ENCODE measurements at regions not wholly inside any gene's neighbourhood (a gene's known extent, or its start where the extent isn't known, plus 50 kb on each side); places are given as distances from the start of the nearest gene placed in this dataset.

DNA sequence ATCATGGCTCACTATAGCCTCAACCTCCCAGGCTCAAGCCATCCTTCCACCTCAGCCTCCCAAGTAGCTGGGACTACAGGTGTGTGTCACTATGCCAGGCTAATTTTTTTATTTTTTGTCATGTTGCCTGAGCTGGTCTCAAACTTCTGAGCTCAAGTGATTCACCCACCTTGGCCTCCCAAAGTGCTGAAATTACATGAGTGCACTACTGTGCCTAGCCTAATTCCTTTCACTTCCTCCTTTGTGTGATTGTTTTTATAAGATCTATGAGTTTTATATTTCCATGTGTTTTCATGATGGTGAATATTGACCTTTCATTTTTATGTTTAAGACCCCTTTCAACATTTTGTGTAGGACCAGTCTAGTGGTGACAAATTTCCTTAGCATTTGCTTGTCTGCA is 55.2 kb upstream of the IL12B start:
- no peak for DNase-seq

DNA sequence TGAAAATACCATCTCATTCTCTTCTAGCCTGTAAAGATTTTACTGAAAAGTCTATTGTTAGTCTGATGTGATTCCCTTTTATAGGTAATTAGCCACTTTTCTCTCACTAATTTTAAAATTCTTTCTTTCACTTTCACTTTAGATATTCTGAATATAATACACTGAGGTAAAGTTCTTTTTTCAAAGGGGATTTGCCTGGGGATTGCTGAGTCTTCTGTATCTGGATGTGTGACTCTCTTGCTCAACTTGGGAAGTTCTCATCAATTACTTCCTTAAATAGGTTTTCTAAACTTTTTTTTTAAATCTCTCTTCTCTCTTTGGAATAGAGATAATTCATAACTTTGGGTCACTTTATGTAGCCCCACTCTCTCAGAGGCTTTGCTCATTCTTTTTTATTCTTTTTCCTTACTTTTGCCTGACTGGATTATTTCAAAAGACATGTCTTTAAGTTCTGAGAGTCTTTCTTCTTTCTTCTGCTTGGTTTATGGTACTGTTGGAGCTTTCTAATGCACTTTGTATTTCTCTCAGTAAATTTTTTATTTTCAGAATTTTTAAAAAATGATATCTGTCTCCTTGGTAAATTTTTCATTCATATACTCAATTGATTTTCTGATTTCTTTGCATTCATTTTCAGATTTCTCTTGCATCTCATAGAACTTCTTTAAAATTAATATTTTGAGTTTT is 55.9 kb upstream of the IL12B start:
- DNase-seq, result no peak

DNA sequence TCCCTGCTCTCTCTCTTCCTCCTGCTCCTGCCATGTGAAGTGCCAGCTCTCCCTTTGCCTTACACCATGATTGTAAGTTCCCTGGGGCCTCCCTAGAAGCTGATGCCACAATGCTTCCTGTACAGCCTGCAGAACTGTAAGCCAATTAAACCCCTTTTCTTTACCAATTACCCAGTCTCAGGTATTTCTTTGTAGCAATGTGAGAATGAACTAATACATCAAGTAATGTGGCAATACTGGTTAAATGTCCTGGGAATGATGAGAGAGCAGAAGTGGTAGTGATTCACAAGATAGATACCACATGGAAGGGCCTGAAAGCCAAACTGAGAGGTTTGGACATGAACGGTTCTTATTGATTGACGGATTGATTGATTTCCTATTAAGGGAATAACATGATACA is 62.6 kb upstream of the IL12B start:
- no peak for DNase-seq

DNA sequence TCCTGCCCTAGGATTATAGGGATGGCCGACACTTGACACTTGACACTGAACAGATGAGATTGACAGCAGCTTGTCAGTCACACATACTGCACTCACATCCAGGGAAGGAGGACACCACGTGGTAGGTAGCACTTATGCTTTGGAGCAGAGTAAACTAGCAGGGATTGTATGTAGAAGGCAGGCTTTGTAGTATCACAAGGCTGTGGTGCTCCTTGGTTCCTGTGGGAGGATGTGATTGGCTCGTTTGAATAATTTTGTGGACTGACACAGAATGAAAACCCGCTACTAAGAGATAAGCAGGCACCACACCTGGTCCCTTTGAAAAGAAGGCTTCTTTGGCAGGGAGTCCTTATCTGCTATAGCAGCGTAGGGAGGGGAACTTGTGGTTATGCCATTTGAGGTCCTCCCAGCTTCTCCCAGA is 63.6 kb upstream of the IL12B start:
- no peak for DNase-seq

DNA sequence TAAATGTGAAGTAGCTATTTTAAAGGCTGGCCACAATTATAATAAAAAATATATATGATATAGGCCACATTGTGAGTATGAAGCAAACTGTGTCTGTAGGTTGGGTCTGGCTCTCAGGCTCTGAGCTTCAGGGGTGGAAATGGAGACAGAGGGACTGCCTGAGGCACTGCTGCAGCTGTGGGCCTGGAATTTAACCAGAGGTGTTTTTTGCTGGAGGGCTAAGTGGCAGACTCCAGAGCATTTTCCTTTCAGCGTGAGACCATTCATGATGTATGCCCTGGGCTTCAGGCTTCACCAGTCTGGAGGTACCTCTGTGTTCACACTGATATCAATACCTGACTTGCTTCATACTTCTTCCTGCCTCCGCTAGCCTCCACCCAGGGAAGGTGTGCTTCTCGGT is 64.9 kb upstream of the IL12B start:
- DNase-seq, result no peak

DNA sequence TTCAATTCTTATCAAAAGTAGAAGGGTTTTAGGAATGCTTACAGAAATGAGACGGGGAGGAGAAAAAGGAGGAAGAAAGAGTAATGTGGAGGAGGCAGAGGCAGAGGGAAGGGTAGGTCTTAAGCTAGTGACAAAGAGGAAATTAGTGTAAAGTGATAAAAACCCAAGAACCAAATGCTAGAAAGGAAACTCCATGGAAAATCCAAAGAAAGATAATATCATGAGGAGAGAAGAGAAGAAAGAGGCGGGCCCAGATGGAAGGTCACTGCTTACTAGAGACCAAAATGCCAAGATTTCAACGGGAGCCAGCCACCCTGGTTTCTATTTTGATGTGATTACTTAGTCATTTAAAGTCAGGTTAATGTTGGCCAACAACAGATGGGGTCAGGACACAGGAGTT is 68.6 kb upstream of the IL12B start:
- DNase-seq, result no peak

DNA sequence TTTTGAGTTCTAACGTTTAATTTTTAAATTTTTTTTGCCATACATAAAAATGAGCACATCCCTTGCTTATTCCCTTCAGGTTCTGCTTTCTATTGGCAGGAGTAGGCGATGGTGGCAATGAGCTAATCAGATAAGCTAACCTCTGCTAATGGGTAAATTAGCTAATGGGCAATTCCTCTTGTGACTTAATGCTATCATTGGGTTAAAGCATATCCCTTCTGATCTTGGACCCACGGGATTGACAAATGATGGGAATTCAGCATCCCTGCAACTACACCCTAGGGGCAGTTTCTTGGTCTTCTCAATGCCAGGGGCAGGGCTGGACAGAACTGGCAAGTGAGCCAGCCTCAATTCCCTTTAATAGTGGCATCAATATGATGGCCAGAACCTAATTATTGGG is 70.2 kb upstream of the IL12B start:
- no peak for DNase-seq

DNA sequence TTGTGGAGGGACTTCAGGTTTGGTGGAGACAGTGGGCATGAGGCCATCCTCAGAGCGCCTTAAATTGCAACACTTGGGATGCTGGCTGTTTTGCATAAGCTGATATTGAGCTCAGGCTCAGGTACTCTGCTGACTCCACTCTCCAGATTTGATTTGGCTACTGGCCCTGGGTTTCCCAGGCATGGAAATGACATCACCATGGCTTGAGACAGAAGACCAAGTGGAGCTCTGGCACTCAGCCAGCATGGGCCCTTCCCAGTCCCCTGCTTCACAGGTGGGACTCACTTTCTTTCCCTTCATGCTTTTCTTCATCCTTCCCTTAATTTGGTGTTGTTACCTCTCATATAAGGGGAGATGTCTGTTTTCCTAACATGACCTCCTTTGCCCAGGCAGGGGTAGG is 72.0 kb upstream of the IL12B start:
- no peak for DNase-seq

DNA sequence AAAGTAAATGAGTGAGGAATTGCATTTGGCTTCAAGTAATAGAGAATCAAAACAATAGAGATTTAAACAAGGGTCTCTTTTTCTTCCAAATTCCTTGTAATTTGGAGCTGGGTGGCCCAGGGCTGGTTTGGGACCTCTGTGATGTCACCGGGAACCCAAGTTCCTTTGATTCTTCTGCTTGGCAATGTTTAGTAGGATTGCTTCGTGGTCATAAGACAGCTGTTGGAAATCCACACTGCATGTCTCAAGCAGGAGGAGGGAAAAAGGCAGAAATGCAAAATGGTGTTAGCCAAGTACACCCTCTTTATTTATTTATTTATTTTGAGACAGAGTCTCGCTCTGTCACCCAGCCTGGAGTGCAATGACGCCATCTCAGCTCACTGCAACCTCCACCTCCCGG is 72.6 kb upstream of the IL12B start:
- no peak for DNase-seq

DNA sequence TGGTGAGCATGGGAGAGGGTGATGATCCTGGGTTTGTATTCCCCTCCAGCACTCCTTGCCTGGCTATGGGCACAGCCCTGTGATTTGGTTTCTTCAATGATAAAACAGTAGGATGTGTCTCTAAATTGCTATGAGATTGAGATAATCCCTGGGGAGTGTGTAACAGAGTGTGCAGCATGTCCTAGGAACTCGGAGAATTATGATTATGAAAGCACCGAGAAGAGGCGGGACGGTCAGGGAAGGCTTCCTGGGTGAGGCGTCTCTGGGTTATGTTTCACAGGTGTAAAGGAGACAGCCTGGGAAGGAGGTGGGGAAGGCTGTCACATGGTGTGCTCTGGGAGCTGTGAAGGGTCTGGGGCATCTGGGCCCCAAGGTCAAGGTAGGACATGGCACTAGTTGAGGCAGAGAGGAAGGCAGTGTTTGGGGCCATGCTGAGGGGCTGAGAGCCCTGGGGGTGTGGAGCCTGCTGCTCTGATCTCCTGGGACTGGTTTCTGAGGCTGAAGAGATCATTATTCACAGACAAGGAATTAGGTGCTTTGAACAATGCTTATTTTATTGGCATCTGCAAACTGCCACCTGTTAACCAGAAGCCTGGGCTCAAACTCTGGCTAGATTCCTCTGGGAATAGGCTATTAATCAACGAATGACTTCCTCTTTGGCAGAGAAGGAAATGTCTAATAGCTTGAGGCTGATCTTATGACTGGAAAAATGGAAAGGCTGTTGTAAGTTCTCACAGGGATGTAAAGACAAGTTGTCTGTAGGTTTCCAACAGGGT is 73.8 kb upstream of the IL12B start:
- no peak for DNase-seq

DNA sequence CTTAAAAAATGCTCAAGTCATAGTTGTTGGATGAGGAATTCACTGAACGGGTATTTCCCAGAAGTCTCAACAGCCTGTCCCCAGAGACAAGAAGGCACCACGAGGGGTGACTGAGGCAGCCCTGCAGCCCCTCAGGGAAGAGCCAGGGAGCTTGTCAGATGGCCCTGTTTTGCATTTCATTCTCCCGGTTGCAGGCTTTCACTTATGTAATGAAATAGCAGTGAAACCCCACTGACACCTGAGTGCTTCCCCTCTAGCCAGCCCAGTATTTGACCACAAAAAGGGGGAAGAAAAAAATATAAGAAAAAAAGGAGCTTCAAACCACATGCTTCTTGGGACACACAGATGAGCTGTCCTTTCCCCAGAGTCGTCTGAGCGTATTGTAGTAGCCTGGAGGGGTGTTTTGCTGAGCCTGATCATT is 75.3 kb upstream of the IL12B start:
- no peak for DNase-seq

DNA sequence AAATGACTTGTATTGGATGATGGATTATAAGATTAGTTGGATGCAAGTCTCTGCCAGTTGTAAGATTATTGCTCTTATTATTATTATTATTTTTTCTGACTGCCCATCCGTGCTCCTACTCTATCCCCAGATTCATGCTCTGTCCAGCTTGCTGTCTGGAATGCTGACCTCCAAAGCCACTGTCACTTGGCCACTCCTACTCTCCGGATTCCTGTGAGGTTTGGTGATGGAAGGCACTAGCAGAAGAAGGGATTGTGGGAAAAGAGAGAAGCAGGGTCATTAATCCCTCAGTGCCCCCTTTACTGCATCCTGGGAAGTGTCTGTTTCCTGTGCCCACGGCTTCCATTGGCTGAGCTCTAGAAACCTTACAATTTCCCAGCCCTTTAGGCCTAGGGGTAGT is 76.3 kb upstream of the IL12B start:
- no peak for DNase-seq

DNA sequence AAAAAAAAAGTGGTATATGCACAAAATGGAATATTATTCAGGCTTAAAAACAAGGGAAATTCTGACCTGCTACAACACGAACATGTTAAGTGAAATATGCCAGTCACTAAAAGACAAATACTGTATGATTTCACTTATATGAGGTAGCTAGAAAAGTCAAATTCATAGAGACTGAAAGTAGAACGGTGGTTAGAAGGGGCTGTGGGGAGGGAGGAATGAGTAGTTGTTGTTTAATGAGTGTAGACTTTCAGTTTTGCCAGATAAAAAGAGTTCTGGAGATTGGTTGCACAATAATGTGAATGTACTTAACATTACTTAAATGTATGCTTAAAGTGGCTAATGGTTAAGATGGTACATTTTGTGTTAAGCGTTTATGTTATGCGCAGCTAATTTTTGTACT is 79.5 kb upstream of the IL12B start:
- DNase-seq, result no peak

DNA sequence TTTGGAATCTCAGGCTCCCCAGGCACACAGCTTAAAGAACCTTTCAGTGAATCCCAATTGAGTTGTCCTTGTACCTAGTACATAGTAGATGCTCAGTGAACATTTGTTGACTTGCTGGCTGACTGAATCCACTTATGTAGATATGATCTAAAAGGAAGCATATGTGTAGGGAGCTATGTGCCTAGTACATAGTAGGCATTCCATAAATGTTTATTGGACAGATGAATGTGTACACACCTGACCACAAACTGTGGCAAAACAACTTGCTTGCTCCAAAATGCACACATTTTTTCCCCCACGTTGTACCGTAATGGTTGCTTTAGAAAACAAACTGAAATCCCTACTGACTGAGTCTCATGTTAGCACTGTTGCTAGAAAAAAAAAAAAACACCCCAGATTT is 80.2 kb upstream of the IL12B start:
- DNase-seq, result no peak

DNA sequence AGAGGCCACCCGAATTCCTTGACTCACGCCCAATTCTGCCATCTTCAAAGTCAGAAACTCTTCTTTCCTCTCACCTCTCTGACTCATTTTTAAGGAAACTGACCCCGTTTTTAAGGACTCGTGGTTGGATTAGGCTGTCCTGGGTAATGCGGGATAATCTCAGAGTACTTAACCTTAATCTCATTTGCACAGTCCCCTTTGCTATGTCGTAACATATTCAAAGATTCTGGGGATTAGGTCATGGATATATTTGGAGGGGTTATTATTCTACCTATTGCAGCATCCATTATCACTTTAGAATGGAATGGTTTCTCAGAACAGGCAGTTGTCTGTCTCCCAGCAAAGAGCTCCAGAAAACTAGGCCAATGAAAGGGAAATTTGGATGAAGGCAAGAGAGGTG is 80.8 kb upstream of the IL12B start:
- DNase-seq, result no peak

DNA sequence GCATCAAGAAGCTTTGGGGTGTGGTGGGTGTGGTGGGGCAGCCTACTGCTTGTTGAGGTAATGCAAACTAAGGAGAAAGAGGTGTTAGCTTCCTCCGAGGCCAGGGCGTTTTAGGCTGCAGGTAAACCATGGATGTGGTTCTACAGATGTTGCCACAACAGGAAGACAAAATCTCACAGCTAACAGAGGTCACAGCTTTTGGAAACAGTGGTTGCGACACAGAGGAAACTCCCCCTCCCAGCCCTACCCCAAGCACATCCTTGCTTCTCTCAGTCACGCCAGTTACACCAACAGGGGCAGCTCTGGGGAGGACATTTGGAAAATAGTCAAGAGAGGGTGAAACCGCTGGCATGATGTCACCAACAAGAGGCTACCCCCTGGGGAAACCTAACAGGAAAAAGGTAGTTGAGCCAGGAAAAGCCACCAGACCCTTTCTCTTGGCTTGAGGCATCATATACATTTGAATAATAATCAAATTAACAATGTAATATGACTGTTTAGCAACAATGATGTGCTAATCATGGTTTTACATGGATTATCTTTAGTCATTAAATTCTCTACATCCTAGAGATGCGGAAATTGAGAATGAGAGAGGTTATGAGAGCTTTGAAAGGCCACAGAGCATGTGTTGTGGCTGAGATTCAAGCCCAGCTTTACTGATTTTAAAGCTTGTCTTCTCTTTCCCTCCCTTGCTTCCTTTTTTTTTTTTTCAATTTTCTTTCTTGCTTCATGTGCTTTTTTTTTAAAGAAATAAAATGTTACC is 82.2 kb upstream of the IL12B start:
- DNase-seq, result no peak

DNA sequence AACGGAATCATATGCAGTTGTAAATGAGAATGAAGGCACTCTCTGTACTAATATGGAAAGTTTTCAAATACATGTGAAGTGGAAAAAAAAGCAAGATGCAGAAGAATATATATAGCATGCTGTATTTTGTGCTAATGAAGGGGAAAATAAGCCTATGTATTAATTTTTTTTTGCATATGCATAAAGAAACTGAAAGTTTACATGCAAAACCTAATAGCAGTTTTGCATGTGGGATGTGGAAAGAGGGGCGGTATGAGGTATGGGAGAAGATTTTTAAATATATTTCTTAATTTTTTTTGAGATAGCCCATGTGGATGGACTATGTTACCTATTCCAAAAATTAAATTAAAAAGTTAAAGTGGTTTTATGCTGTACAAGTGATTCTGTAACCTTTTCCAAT is 83.7 kb upstream of the IL12B start:
- DNase-seq, result no peak

DNA sequence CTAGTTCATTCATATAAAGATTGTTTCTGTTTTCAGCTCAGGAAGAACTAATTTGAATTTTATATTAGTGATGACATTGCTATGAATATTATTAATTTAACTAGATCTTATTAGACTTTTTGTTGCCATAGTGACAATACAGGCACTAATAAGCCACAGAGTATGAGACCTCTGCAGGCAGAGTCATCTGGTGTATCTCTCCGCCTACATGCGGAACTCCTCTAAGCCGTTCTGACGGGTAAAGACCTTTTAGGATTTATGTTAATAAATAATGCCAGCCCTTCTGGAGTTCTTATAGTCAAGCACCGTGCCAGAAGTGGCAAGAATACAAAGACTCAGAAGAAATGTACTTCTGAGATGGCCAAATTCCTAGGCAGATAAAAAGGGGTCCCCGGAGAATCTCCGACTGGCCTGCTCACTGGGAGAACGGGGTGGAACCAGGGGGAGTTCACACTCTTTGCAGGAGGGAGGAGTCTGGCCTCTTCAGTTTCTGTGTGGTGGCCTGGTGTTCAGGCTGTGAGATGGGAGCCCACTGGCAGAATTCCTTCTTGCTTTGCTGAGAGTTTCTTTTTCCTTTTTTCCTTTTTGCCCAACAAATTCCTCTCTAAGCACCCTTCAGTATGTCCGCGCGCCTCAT is 85.1 kb upstream of the IL12B start:
- no peak for DNase-seq

DNA sequence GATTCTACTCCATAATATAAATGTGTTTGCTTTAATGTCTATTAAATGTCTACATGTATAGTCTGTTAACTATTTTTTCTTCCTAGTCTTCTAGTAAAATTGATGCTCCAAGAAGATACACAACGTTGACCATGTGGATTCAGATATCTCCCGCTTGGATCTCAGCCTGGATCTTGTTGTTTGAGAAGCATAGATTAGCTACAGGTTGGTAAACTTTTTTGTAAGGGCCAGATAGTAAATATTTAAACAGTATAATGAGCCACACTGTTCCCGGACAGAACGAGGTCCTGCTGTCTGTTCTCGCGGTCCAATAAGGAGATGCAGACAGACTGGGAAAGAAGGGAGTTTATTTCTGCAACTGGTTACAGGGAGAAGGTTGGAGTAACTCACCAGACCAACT is 86.2 kb upstream of the IL12B start:
- no peak for DNase-seq

DNA sequence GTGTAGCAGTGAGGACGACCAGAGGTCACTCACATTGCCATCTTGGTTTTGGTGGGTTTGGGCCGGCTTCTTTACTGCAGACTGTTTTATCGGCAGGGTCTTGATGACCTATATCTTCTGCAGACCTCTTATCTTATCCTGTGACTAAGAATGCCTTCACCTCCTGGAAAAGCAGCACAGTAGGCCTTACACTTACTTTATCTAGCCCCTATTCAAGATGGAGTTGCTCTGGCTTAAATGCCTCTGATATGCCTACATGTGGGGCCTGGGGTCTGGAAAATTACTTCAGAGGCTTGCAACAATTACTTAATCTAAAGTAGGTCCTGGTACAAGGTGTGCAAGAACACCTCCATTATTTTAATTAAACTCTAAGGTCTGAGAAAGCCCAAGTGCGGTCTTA is 86.9 kb upstream of the IL12B start:
- DNase-seq, result no peak

DNA sequence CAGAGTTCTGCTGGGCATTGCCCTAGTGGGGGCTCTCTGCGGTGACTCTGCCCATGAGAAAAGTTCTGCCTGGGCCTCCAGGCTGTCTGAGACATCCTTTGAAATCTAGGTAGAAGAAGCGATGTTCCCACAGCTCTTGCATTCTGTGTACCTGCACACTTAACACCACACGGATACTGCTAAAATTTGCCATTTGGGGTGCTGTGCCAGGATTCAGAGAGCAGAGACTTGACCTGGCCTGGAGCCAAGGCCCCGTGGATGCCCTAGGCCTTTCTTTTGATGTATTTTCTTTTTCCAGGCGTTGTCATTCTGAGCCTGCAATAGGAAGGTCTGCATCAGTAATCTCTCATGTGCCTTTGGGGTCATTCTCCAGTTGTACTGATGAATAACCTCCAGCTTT is 89.3 kb upstream of the IL12B start:
- no peak for DNase-seq

DNA sequence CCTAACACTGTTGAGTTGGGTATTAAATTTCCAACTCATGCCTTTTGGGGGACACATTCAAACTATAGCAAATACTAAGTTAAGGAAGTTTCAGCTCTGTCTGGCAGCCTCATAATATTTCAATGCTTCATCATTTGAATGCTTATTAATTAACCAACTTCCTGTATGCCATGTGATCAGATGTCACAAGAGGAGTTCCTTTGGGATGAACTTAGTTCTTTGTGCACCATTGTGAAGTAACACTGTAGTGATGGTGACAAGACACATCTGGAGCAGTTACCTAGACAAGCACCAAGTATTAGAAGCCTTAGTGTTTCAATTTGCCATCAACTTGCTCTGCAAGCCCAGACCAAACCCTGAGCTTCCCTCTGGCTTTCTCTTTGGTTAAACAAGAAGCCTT is 90.7 kb upstream of the IL12B start:
- DNase-seq, result no peak

DNA sequence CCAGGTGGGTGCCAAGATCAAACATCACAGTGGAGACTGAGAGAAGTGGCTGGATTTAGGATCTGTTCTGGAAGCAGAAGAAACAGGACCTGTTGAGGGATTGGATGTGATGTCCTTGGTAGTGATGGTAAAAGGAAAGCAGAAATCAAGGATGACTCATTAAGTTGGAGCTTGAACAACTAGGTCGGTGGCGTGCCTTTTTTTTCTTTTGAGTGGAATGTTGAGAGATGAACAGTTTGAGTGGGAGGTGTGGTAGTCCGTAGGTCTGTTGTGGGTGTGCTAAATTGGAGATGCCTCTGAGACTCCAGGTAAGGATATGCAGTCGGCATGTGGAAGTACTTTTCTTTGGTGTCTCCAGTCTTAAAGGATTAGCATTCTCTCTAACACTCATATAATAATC is 92.1 kb upstream of the IL12B start:
- no peak for DNase-seq

DNA sequence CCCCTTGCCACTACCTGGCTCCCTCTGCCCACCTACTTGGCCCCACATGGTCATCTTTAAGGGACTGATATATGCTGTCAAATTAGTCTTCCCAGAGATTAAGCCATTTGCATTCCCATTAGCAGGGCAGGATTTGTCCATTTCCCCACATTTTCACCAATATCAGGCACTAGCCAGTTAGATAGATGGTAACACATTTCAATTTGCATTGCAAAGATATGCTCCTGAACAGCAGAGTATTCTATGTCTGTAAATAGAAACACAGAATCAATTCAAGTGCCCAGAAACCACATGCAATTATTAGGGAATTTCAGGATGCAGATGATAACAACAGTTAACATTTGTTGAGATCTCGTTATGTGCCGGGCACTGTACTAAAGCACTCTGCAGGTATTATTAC is 92.6 kb upstream of the IL12B start:
- no peak for DNase-seq
